Parathyroid adenoma (tissue), 2 donors: ENCODE measurements at regions not wholly inside any gene's neighbourhood (a gene's known extent, or its start where the extent isn't known, plus 50 kb on each side); places are given as distances from the start of the nearest gene placed in this dataset.

Source experiments
- H2AFZ ChIP-seq: fragments of 300-600 bp; sonication (generic); one replicate; pipeline ENCODE4 v1.7.0; 2017; ENCODE audit warnings: antibody characterized with exemption, mild to moderate bottlenecking
- H3K27ac ChIP-seq: fragments of 300-600 bp; sonication (generic); one replicate; pipeline ENCODE4 v1.7.0; 2017
- H3K27me3 ChIP-seq: fragments of 300-600 bp; sonication (generic); one replicate; pipeline ENCODE4 v1.7.0; 2017; ENCODE audit warnings: low read length; ENCODE audit not compliant: control insufficient read depth, insufficient read depth
- H3K36me3 ChIP-seq: fragments of 300-600 bp; sonication (generic); one replicate; pipeline ENCODE4 v1.7.0; 2017; ENCODE audit warnings: low read length; ENCODE audit not compliant: control insufficient read depth, insufficient read depth
- H3K4me1 ChIP-seq: fragments of 300-600 bp; sonication (generic); one replicate; pipeline ENCODE4 v1.7.0; 2017; ENCODE audit warnings: control low read depth
- H3K4me2 ChIP-seq: fragments of 300-600 bp; sonication (generic); one replicate; pipeline ENCODE4 v1.7.0; 2017; ENCODE audit warnings: low read length
- H3K4me3 ChIP-seq: fragments of 300-600 bp; sonication (generic); one replicate; pipeline ENCODE4 v1.7.0; 2017; ENCODE audit warnings: low read depth, low read length
- H3K79me2 ChIP-seq: fragments of 300-600 bp; sonication (generic); one replicate; pipeline ENCODE4 v1.7.0; 2017; ENCODE audit warnings: control low read depth
- H3K9ac ChIP-seq: fragments of 300-600 bp; sonication (generic); one replicate; pipeline ENCODE4 v1.7.0; 2017; ENCODE audit warnings: mild to moderate bottlenecking
- H3K9me3 ChIP-seq: fragments of 300-600 bp; sonication (generic); one replicate; pipeline ENCODE4 v1.7.0; 2017; ENCODE audit warnings: low read length; ENCODE audit not compliant: control insufficient read depth
- CTCF ChIP-seq: fragments of 300-600 bp; sonication (generic); IDR thresholded peaks from one replicate; pipeline ENCODE4 v1.7.0; 2017; ENCODE audit warnings: antibody characterized with exemption, mild to moderate bottlenecking
- donor health status: primary hyperparathyroidism.

GRCh38 chr10:91146146-91146545, 74.3 kb upstream of the PCGF5 start:
- Histone ChIP-seq H3K4me1 (no peaks in the 10 kb centered on the region), H2AFZ (no peak overlapping the region), H3K4me2 (no peak overlapping the region), H3K27ac (no peak overlapping the region), H3K9ac (no peak overlapping the region), H3K79me2 (no peaks in the 10 kb centered on the region), H3K9me3 (no peaks in the 10 kb centered on the region), H3K27me3 (no peaks in the 10 kb centered on the region), H3K36me3 (no peaks in the 10 kb centered on the region), H3K4me3 (no peak overlapping the region)
- no peak for TF ChIP-seq CTCF

GRCh38 chr10:91149550-91149949, 70.9 kb upstream of the PCGF5 start:
- Histone ChIP-seq H3K27ac (no peak overlapping the region), H2AFZ (no peak overlapping the region), H3K4me3 (no peak overlapping the region), H3K9ac (no peak overlapping the region), H3K4me1 (no peaks in the 10 kb centered on the region), H3K36me3 (no peaks in the 10 kb centered on the region), H3K79me2 (no peaks in the 10 kb centered on the region), H3K4me2 (no peak overlapping the region), H3K9me3 (no peaks in the 10 kb centered on the region), H3K27me3 (no peaks in the 10 kb centered on the region)
- TF ChIP-seq CTCF = no peak

- TF ChIP-seq CTCF = no peak
- Histone ChIP-seq H3K4me1 (no peaks in the 10 kb centered on the region), H3K27ac (no peak overlapping the region), H3K4me3 (no peak overlapping the region), H2AFZ (no peak overlapping the region), H3K27me3 (no peaks in the 10 kb centered on the region), H3K79me2 (no peaks in the 10 kb centered on the region), H3K36me3 (no peaks in the 10 kb centered on the region), H3K9ac (no peak overlapping the region), H3K4me2 (no peak overlapping the region), H3K9me3 (no peaks in the 10 kb centered on the region)
Observed at GRCh38 chr10:91150631-91151030, 69.8 kb upstream of the PCGF5 start.

- TF ChIP-seq CTCF = no peak
- Histone ChIP-seq H2AFZ (no peak overlapping the region), H3K4me2 (no peak overlapping the region), H3K27me3 (no peaks in the 10 kb centered on the region), H3K9ac (no peak overlapping the region), H3K4me3 (no peak overlapping the region), H3K9me3 (no peaks in the 10 kb centered on the region), H3K4me1 (no peaks in the 10 kb centered on the region), H3K36me3 (no peaks in the 10 kb centered on the region), H3K27ac (no peak overlapping the region), H3K79me2 (no peaks in the 10 kb centered on the region)
Observed at GRCh38 chr10:91153508-91153907, 67.0 kb upstream of the PCGF5 start.

- H3K27ac ChIP-seq = no peak overlapping the region
- H3K4me2 ChIP-seq = no peak overlapping the region
- H2AFZ ChIP-seq = no peak overlapping the region
- no peaks in the 10 kb centered on the region for H3K27me3 ChIP-seq
- H3K36me3 ChIP-seq = no peaks in the 10 kb centered on the region
- H3K79me2 ChIP-seq = no peaks in the 10 kb centered on the region
- H3K9ac ChIP-seq = no peak overlapping the region
- H3K4me3 ChIP-seq = no peak overlapping the region
- no peak for TF ChIP-seq CTCF
- H3K9me3 ChIP-seq = no peaks in the 10 kb centered on the region
- no peaks in the 10 kb centered on the region for H3K4me1 ChIP-seq
Observed at GRCh38 chr10:91154842-91155241, 65.6 kb upstream of the PCGF5 start.
